GM13977 (cell line): ENCODE measurements at regions not wholly inside any gene's neighbourhood (a gene's known extent, or its start where the extent isn't known, plus 50 kb on each side); places are given as distances from the start of the nearest gene placed in this dataset.

Source experiments
- DNase-seq: peaks from one replicate; pipeline ENCODE4 v3.0.0; 2012; ENCODE audit warnings: low spot score
- CTCF ChIP-seq: IDR thresholded peaks from 2 replicates; pipeline ENCODE4 v1.5.1; 2012; ENCODE audit warnings: mild to moderate bottlenecking, control low read depth; ENCODE audit not compliant: insufficient read depth; ENCODE audit errors: extremely low read depth, missing control alignments
- in situ Hi-C: fragments of 300-500 bp; cut with MboI; formaldehyde crosslinking; loops from one replicate; pipeline ENCODE4 v1.12.0; 2022; ENCODE audit warnings: low sequenced_read_pairs, low pct_unique_long_range_greater_than_20kb, mixed read lengths, inconsistent platforms; ENCODE audit not compliant: unreplicated experiment

DNA sequence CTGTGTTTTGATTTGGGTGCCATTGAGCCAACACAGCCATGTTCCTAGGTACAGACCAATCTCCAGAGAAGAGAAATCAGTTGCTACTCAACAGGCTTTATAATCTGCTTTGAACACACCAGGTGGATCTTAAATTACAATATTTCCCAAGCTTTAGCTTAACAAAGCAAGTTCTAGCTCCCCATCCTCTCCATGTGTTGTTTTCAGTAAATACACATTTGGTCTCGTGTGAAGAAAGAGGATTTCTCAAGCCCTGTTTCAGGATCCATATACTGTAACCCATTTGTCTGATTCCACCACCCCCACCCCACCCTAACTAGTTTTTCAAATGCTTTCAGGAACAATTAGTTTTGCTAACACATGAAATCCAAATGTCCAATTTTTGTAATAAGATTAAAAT, 109.6 kb upstream of the NIPBL start:
- no peak for TF ChIP-seq CTCF
- no peak for DNase-seq
- in situ Hi-C loops: no loop called here

DNA sequence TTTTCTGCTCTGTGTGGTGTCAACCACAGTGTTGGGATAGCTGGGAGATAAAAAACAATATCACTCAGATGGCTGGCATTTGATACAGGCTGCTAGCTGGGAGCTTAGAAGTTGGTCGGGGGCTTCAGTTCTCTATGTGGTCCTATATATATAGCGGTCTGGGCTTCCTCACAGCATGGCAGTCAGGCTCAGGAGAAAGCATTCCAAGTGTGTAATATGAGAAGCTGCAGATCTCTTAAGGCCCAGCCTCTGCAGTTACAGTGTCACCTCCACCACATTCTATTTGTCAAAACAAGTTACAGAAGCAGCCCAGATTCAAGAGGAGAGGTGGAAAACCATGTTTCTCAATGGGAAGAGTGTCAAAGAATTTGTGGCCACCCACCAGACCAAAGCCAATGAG, 108.1 kb upstream of the NIPBL start:
- in situ Hi-C loops: no loop called here
- no peak for TF ChIP-seq CTCF
- DNase-seq: no peak

DNA sequence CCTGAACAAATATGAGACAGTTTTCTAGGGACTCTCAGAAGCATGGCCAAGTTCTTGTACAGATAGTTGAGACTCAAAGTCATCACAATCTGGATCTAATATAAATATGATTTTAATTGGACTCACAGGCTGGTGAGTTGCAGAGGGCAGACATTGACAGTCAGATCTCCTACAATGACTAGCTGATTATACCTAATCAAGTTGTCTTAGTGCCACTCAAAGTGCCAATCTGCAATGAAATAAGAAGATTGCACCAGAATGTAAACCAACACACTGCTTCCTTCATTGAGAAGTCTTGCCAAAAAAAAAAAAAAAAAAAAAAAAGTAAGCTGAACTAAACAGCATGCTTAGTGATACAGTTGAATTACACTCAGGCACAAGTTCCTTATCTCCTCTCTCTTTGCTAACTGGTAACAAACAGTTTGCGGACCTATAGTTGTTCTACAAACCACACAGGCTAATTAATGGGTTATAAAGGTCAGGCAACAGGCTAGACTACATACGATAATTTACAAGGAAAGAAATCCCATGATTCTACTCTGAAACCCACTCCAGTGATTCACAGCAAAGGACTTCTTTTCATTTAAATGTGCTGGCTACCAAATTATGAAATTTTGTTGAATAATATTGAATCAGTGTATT, 107.3 kb upstream of the NIPBL start:
- no peak for TF ChIP-seq CTCF
- in situ Hi-C loops: no loop called here
- DNase-seq: no peak

- in situ Hi-C loops: no loop called here
- no peak for TF ChIP-seq CTCF
Observed at GRCh38 chr5:36770125-36770524, 106.4 kb upstream of the NIPBL start.

GRCh38 chr5:36772276-36773140, 104.1 kb upstream of the NIPBL start:
- in situ Hi-C loops: no loop called here
- no peak for TF ChIP-seq CTCF
- no peak for DNase-seq

More at GRCh38 chr5:36770125-36770524, 106.4 kb upstream of the NIPBL start:
- no peak for DNase-seq

DNA sequence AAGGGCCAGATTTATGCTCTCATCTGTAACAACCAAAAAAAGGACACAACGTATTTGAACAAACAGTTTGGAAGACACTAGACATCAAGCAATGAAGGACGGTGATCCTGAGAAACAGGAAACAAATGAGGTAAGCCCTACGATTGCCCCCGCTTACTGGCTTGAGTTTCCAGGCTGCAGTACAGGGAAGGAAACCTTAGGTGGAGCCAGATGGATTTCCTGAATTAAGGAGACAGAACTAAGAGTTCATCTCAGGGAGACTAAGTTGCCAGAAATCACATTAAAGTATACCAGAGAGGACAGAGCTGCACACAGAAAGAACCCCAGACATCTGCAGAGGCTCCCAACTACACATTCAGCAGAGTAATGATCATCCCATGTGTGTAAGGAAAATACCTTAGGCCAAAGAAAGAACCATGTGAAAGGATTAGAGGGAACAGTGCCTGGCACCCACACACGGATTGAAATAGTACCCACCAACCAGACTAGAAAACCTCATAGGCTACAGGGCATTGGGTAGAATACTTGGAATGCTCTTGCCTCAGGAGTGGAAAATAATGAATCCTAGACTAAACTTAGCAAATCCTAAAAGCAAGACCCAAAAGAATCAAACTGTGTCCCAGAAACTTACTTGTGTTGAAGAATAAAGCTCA, 99.3 kb upstream of the NIPBL start:
- DNase-seq: no peak
- no peak for TF ChIP-seq CTCF
- in situ Hi-C loops: no loop called here
